ENCODE measurements at regions not wholly inside any gene's neighbourhood (a gene's known extent, or its start where the extent isn't known, plus 50 kb on each side); places are given as distances from the start of the nearest gene placed in this dataset.

GRCh38 chr3:31377045-31377642, 155.6 kb upstream of the STT3B start:
- peak in 1 of 2 donors; percentile 11 for DNase-seq (ENCODE audit: low read depth in 2 of 2)

GRCh38 chr3:31378231-31378630, 154.5 kb upstream of the STT3B start:
- no peak for DNase-seq (ENCODE audit: low read depth in 2 of 2)

- DNase-seq (ENCODE audit: low read depth in 2 of 2), result no peak
Measured at GRCh38 chr3:31379598-31379997, 153.1 kb upstream of the STT3B start.

GRCh38 chr3:31382856-31383255, 149.9 kb upstream of the STT3B start:
- DNase-seq (ENCODE audit: low read depth in 2 of 2), result no peak

- DNase-seq (ENCODE audit: low read depth in 2 of 2), result no peak
Measured at GRCh38 chr3:31384117-31384516, 148.6 kb upstream of the STT3B start.

- no peak for DNase-seq (ENCODE audit: low read depth in 2 of 2)
Measured at GRCh38 chr3:31389939-31390338, 142.8 kb upstream of the STT3B start.

- DNase-seq (ENCODE audit: low read depth in 2 of 2), result no peak
Measured at GRCh38 chr3:31390466-31390865, 142.3 kb upstream of the STT3B start.

- DNase-seq (ENCODE audit: low read depth in 2 of 2), result no peak
Measured at GRCh38 chr3:31391150-31391549, 141.6 kb upstream of the STT3B start.

- no peak for DNase-seq (ENCODE audit: low read depth in 2 of 2)
Measured at GRCh38 chr3:31392568-31392967, 140.2 kb upstream of the STT3B start.

GRCh38 chr3:31399271-31399670, 133.5 kb upstream of the STT3B start:
- DNase-seq (ENCODE audit: low read depth in 2 of 2), result no peak

GRCh38 chr3:31402117-31402516, 130.6 kb upstream of the STT3B start:
- no peak for DNase-seq (ENCODE audit: low read depth in 2 of 2)

- DNase-seq (ENCODE audit: low read depth in 2 of 2), result no peak
Measured at GRCh38 chr3:31403197-31403596, 129.5 kb upstream of the STT3B start.

GRCh38 chr3:31404871-31405270, 127.9 kb upstream of the STT3B start:
- DNase-seq (ENCODE audit: low read depth in 2 of 2), result no peak

GRCh38 chr3:31405515-31405914, 127.2 kb upstream of the STT3B start:
- no peak for DNase-seq (ENCODE audit: low read depth in 2 of 2)

GRCh38 chr3:31406896-31407295, 125.8 kb upstream of the STT3B start:
- no peak for DNase-seq (ENCODE audit: low read depth in 2 of 2)

- DNase-seq (ENCODE audit: low read depth in 2 of 2), result no peak
Measured at GRCh38 chr3:31407665-31408064, 125.1 kb upstream of the STT3B start.

GRCh38 chr3:31408720-31409119, 124.0 kb upstream of the STT3B start:
- DNase-seq (ENCODE audit: low read depth in 2 of 2), result no peak

GRCh38 chr3:31409389-31409788, 123.3 kb upstream of the STT3B start:
- no peak for DNase-seq (ENCODE audit: low read depth in 2 of 2)

GRCh38 chr3:31409866-31410265, 122.9 kb upstream of the STT3B start:
- DNase-seq (ENCODE audit: low read depth in 2 of 2), result no peak

- DNase-seq (ENCODE audit: low read depth in 2 of 2), result no peak
Measured at GRCh38 chr3:31410411-31410810, 122.3 kb upstream of the STT3B start.

GRCh38 chr3:31412832-31413231, 119.9 kb upstream of the STT3B start:
- no peak for DNase-seq (ENCODE audit: low read depth in 2 of 2)

- DNase-seq (ENCODE audit: low read depth in 2 of 2), result no peak
Measured at GRCh38 chr3:31413515-31413914, 119.2 kb upstream of the STT3B start.

- DNase-seq (ENCODE audit: low read depth in 2 of 2), result no peak
Measured at GRCh38 chr3:31416980-31417379, 115.7 kb upstream of the STT3B start.

GRCh38 chr3:31417486-31417885, 115.2 kb upstream of the STT3B start:
- no peak for DNase-seq (ENCODE audit: low read depth in 2 of 2)

All from stimulated activated CD8-positive, alpha-beta memory T cell treated with anti-CD3 and anti-CD28 coated beads, Interleukin-15, amount 100 ng/mL, for 4 hours (primary cell).